ENCODE measurements at regions not wholly inside any gene's neighbourhood (a gene's known extent, or its start where the extent isn't known, plus 50 kb on each side); places are given as distances from the start of the nearest gene placed in this dataset.

- peaks cover 5% of the 10 kb centered on the region; the same call in 1 of the 2 replicates for H3K27me3 Mint-ChIP-seq (ENCODE audit: low read depth)
- ChIA-PET POLR2A (no interaction called here), CTCF (no interaction called here)
- peaks cover 10% of the 10 kb centered on the region for H3K4me1 Mint-ChIP-seq
- H3K27ac Mint-ChIP-seq = no peak overlapping the region
- ATAC-seq = no peak
- peaks cover 44% of the 10 kb centered on the region for H3K9me3 Mint-ChIP-seq
- no peak overlapping the region for H3K4me3 Mint-ChIP-seq
- TF ChIP-seq ZNF121 (CRISPR knock-in tag; IDR thresholded peaks at IDR 0.05) (no peak), MLX (CRISPR knock-in tag; IDR thresholded peaks at IDR 0.05) (no peak), ESRRA (CRISPR knock-in tag; IDR thresholded peaks at IDR 0.05; ENCODE audit: borderline replicate concordance) (no peak), NFE2L1 (CRISPR knock-in tag; IDR thresholded peaks at IDR 0.05) (no peak), NFYB (CRISPR knock-in tag; conservative IDR thresholded peaks at IDR 0.05; ENCODE audit: low read depth) (no peak), HMGXB4 (CRISPR knock-in tag; IDR thresholded peaks at IDR 0.05) (no peak), ZNF281 (CRISPR knock-in tag; IDR thresholded peaks at IDR 0.05) (no peak), NR3C1 (CRISPR knock-in tag; conservative IDR thresholded peaks at IDR 0.05; ENCODE audit: low read depth) (no peak), ZNF219 (CRISPR knock-in tag; IDR thresholded peaks at IDR 0.05; ENCODE audit: borderline replicate concordance) (no peak)
- TF ChIP-seq, protein P1, sequence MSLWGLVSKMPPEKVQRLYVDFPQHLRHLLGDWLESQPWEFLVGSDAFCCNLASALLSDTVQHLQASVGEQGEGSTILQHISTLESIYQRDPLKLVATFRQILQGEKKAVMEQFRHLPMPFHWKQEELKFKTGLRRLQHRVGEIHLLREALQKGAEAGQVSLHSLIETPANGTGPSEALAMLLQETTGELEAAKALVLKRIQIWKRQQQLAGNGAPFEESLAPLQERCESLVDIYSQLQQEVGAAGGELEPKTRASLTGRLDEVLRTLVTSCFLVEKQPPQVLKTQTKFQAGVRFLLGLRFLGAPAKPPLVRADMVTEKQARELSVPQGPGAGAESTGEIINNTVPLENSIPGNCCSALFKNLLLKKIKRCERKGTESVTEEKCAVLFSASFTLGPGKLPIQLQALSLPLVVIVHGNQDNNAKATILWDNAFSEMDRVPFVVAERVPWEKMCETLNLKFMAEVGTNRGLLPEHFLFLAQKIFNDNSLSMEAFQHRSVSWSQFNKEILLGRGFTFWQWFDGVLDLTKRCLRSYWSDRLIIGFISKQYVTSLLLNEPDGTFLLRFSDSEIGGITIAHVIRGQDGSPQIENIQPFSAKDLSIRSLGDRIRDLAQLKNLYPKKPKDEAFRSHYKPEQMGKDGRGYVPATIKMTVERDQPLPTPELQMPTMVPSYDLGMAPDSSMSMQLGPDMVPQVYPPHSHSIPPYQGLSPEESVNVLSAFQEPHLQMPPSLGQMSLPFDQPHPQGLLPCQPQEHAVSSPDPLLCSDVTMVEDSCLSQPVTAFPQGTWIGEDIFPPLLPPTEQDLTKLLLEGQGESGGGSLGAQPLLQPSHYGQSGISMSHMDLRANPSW (CRISPR knock-in tag; conservative IDR thresholded peaks at IDR 0.05; ENCODE audit: low read depth) = no peak
- peaks cover 35% of the 10 kb centered on the region for H3K36me3 Mint-ChIP-seq
- no peak for DNase-seq (ENCODE audit: low spot score)
Observed at GRCh38 chr6:142665393-142665792, 279.6 kb downstream of the HIVEP2 start.

GRCh38 chr6:142666599-142667185 is 278.3 kb downstream of the HIVEP2 start:
- Mint-ChIP-seq H3K27ac (no peak overlapping the region), H3K9me3 (peaks cover 50% of the 10 kb centered on the region), H3K27me3 (ENCODE audit: low read depth) (peaks cover 5% of the 10 kb centered on the region; the same call in 1 of the 2 replicates), H3K4me1 (peaks cover 10% of the 10 kb centered on the region), H3K4me3 (no peak overlapping the region), H3K36me3 (peaks cover 32% of the 10 kb centered on the region)
- ChIA-PET POLR2A (no interaction called here), CTCF (no interaction called here)
- TF ChIP-seq GABPB1 (CRISPR knock-in tag; IDR thresholded peaks at IDR 0.05) = no peak
- no peak for TF ChIP-seq ZSCAN18 (CRISPR knock-in tag; IDR thresholded peaks at IDR 0.05)
- TF ChIP-seq GRHL2 (CRISPR knock-in tag; IDR thresholded peaks at IDR 0.05; ENCODE audit: insufficient replicate concordance, severe bottlenecking) = no peak
- no peak for DNase-seq (ENCODE audit: low spot score)
- no peak for ATAC-seq

All from WTC11 (cell line).